SK-N-MC (cell line): ENCODE measurements at regions not wholly inside any gene's neighbourhood (a gene's known extent, or its start where the extent isn't known, plus 50 kb on each side); places are given as distances from the start of the nearest gene placed in this dataset.

Source experiments
- EZH2 ChIP-seq: fragments of 200-600 bp; sonication (generic); IDR thresholded peaks from one replicate; pipeline ENCODE4 v1.6.1; 2017; ENCODE audit warnings: antibody characterized with exemption
- POLR2AphosphoS5 ChIP-seq: IDR thresholded peaks from 2 replicates; pipeline ENCODE4 v1.6.1; 2012; ENCODE audit warnings: mild to moderate bottlenecking, low read depth, low read length, borderline replicate concordance

DNA sequence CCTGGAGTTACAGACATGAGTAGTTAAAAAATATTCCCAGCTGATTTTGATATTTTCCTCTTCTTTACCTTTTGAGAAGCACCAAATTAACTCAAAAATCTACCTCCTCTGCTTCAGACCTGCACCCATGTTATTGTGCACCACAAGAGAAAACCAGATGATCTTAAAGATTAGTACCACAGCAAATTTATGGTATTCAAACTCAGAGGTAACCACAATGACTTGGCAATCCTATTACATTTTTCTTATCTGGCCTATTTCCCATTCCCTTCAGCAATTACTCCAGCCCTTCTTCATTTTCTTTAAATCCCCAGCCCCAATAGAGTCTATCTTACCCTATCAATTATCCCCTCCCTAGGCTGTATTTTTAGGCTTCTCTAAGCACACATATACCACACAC, 535.1 kb downstream of the FAT4 start:
- TF ChIP-seq POLR2AphosphoS5, result no peak
- TF ChIP-seq EZH2, result no peak
